ENCODE measurements at regions not wholly inside any gene's neighbourhood (a gene's known extent, or its start where the extent isn't known, plus 50 kb on each side); places are given as distances from the start of the nearest gene placed in this dataset.
A peak's percentile ranks its signal among the peaks of the same experiment; 100 is the strongest.
"Not testable (repeated sequence)": the region's sequence is repeated elsewhere in the genome, so short reads cannot be mapped to it uniquely, and the experiment has no call there.

DNA sequence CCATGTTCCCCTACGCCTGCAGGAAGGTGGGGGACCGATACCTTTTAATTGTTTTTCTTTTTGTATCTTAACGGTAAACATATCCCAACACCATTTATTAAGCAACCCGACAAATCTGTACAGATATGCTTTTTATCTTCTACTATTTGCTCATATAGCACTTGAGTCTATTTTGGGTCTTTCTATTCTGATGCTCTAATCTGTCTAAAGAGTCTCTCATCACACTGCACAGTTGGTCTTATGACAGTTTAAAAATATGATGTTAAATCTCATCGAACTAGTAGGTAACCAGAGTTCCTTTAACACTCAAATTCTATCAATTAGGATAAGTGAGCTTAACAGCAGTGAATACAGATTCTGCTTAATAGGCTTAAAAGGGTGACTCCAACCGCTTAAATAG is 111.6 kb downstream of the SOCS6 start:
- DNase-seq, result no peak

GRCh38 chr18:70398076-70398475 is 109.2 kb downstream of the SOCS6 start:
- no peak for DNase-seq

- DNase-seq, result no peak
Observed at GRCh38 chr18:70397259-70397925, 108.5 kb downstream of the SOCS6 start.

DNA sequence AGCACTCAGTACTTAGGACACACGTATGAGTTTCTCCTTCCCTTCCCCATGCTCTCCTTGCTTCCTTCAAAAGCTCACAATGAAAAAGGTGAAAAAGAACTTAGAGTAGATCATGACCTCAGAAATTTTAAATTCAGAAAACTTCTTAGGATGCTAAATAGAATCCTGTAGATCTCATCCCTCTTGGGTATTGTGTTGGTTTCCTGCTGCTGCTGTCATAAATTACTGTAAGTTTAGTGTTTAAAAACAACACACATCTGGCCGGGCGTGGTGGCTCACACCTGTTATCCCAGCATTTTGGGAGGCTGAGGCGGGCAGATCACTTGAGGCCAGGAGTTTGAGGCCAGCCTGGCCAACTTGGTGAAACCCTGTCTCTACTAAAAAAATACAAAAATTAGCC is 106.9 kb downstream of the SOCS6 start:
- not testable (repeated sequence) for DNase-seq

DNA sequence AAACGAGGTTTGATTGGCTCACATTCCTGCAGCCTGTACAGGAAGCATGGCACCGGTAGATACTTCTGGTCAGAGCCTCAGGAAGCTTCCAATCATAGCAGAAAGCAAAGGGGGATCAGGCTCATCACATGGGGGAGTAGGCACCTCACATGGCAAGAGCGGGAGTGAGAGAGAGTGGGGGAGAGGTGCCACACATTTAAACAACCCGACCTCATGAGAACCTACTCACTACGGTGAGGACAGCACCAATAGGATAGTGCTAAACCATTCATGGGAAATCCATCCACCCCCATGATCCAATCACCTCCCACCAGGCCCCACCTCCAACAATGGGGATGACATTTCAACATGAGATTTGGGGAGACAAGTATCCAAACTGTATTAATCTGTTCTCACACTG is 105.8 kb downstream of the SOCS6 start:
- no peak for DNase-seq

DNA sequence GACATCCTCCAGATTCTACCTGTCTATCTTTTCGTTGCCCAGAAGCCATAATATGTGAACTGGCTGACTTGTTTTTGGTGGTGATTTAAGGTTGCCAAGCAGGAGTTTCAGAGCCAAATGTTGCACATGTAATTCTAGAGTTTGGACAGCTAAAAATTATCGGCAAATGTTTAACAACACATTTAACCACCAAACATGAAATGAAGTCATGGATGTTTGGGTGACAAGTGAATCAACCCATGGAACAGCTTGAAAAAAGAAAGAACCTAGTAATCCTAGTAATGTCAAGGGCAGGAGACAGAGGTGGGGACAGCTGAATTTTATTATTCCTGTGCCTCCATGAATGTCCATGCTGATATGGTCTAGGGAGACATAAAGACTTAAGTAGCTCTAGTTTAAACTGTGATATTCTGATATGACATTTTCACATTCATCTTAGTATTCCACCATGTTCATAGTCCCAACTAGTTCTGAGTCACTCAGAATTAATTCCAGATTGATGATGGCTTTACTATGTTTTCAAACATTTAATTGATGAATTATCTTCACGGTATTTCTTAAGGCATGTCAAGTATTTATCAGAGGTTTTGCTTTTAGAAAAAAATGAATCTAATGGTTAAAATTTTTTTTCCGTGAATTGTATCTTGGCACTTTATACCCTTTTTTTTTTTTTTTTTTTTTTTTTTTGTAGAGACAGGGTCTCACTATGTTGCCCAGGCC is 101.7 kb downstream of the SOCS6 start:
- DNase-seq, result no peak

- DNase-seq, result not testable (repeated sequence)
Observed at GRCh38 chr18:70389036-70389435, 100.2 kb downstream of the SOCS6 start.

DNA sequence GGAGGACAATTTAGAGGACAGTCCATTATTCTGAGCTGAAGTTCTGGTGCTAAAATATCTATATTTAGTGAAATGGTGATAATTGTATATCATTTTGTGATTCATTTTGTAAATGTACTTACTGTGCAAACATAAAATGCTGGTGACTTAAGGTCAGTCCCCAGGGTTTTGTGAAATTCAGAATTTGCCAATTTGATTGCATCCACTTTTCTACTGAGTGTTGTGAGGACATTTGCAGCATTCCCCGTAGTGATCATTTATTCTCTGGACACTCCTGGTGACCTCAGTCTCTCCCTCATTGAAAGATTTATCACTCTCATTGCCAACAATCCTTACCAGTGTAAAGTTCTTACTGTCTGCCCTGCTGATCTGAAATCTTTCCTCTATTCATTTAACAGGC is 98.2 kb downstream of the SOCS6 start:
- DNase-seq, result no peak

- DNase-seq, result no peak
Observed at GRCh38 chr18:70386582-70386981, 97.7 kb downstream of the SOCS6 start.

GRCh38 chr18:70385474-70385873 is 96.6 kb downstream of the SOCS6 start:
- no peak for DNase-seq

- no peak for DNase-seq
Observed at GRCh38 chr18:70384181-70384790, 95.4 kb downstream of the SOCS6 start.

- no peak for DNase-seq
Observed at GRCh38 chr18:70382992-70383717, 94.3 kb downstream of the SOCS6 start.

DNA sequence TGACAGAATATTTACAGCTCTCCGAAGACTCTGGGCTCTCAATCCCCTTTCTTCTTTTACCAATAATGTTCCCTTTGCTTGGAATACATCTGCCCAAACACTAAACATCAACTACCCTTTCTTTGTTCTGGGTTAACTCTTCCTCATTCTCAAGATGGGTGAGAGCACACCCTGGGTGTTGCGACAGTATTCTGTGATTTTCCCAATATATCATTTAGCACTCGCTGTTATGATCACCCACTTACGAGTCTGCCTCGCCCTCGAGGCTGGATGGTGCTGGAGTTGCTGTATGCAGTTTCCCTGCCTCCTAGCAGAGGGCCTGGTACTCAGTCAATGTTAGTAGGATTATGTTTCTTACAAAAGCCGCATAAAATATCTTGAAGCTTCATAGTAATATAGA is 93.2 kb downstream of the SOCS6 start:
- DNase-seq, result peak; percentile 56

DNA sequence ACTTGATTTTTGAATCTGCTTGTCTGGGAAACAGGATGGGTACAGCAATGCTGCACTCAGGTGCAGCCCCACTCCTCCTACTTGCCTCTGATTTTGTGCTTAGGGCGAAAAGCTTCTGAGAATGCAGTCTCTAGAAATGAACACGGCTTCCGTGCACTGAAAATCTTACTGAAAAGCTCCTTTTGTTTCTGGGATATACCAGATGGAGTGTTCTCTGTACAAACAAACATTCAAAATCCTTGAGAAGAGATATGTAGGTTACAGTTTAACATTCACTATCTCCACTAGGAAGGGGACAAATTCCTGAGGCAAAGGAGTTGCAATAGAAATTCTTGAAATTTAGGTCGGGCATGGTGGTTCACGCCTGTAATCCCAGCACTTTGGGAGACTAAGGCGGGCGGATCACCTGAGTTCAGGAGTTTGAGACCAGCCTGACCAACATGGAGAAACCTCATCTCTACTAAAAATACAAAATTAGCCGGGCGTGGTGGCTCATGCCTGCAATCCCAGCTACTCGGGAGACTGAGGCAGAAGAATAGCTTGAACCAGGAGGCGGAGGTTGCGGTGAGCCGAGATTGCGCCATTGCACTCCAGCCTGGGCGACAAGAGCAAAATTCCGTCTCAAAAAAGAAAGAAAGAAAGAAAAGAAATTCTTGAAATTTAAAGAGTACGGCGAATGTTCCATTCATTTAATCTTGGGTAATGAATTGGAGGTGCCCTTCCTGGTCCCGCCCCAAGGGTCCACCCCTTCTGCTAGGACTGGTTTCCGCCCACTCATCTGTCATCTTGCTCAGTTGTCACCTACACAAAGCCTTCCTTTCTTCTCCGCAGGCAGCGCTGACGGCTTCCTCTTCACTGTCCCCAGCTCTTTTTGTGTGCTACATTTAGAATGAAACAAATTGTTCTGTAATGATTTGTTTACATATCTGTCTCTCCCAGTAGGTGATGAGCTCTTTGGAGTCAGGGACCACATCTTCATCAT is 92.4 kb downstream of the SOCS6 start:
- peak; percentile 95 for DNase-seq

Data from NCI-H748 treated with DMSO at 0.1 percent for 48 hours (cell line).